ENCODE measurements at regions not wholly inside any gene's neighbourhood (a gene's known extent, or its start where the extent isn't known, plus 50 kb on each side); places are given as distances from the start of the nearest gene placed in this dataset.

GRCh38 chr1:67987046-67987799 lies 63.2 kb downstream of the DIRAS3 start:
- H3K4me1 ChIP-seq (ENCODE audit: insufficient read depth, low read length): no peaks in the 10 kb centered on the region
- H3K4me2 ChIP-seq (ENCODE audit: low read depth, low read length): no peak overlapping the region
- no peak overlapping the region for H3K9ac ChIP-seq (ENCODE audit: insufficient read depth, low read depth, low read length)
- ATAC-seq (no peak), FAIRE-seq (no peak), DNase-seq (ENCODE audit: low spot score) (no peak)
- BruUV-seq (replicated peaks): no TSS peak
- H3K79me2 ChIP-seq (ENCODE audit: insufficient read depth, low read length): no peaks in the 10 kb centered on the region
- no peaks in the 10 kb centered on the region for H3K27me3 ChIP-seq (ENCODE audit: control insufficient read depth in 1 of 2, insufficient read depth in 2 of 2, low read length in 2 of 2)
- TF ChIP-seq MAFK (conservative IDR thresholded peaks at IDR 0.05 in 1 of 2, IDR thresholded peaks at IDR 0.05 in 1 of 2; ENCODE audit: low read length in 2 of 2) (0 out of 4 replicates have a peak, but pooled peaks of 1 of the 2 experiments have one; percentile 3), ZFYVE20 (CRISPR knock-in tag; IDR thresholded peaks at IDR 0.05; ENCODE audit: borderline replicate concordance, low read depth) (no peak)
- no peaks in the 10 kb centered on the region for H3K36me3 ChIP-seq (replicated peaks in 1 of 2; ENCODE audit: control insufficient read depth in 1 of 2, insufficient read depth in 2 of 2, low read length in 2 of 2)
- in situ Hi-C loops (cut with HindIII; ENCODE audit: extremely low pct_ligation_motif_present, low pct_unique_long_range_greater_than_20kb) (no loop called here), intact Hi-C loops (cut with micrococcal nuclease; ENCODE audit: unreplicated experiment) (no loop called here)
- CTCF ChIA-PET (ENCODE audit: low intra/inter-chr PET ratio, low total read pairs): no interaction called here
- WGBS (ENCODE audit: low lambda C conversion rate): 10% methylated on average over 13 of the region's 13 CpGs
- H3K9me3 ChIP-seq (ENCODE audit: low read length): no peaks in the 10 kb centered on the region
- H3K27ac ChIP-seq (ENCODE audit: extremely low read length, insufficient read depth, low read length): no peak overlapping the region
- H4K20me1 ChIP-seq (ENCODE audit: insufficient read depth, low read length): no peaks in the 10 kb centered on the region
- no peak overlapping the region for H3K4me3 ChIP-seq (replicated peaks in 1 of 3; ENCODE audit: insufficient read depth in 1 of 3, low read depth in 2 of 3, low read length in 3 of 3)
- no peak overlapping the region for H2AFZ ChIP-seq (ENCODE audit: low read length)
- POLR2A ChIA-PET: no interaction called here

- no TSS peak for BruUV-seq (replicated peaks)
- Histone ChIP-seq H3K27ac (ENCODE audit: extremely low read length, insufficient read depth, low read length) (no peak overlapping the region), H3K27me3 (ENCODE audit: control insufficient read depth in 1 of 2, insufficient read depth in 2 of 2, low read length in 2 of 2) (no peaks in the 10 kb centered on the region), H3K36me3 (replicated peaks in 1 of 2; ENCODE audit: control insufficient read depth in 1 of 2, insufficient read depth in 2 of 2, low read length in 2 of 2) (no peaks in the 10 kb centered on the region), H3K79me2 (ENCODE audit: insufficient read depth, low read length) (no peaks in the 10 kb centered on the region), H4K20me1 (ENCODE audit: insufficient read depth, low read length) (no peaks in the 10 kb centered on the region), H3K4me1 (ENCODE audit: insufficient read depth, low read length) (no peaks in the 10 kb centered on the region), H2AFZ (ENCODE audit: low read length) (no peak overlapping the region), H3K9me3 (ENCODE audit: low read length) (no peaks in the 10 kb centered on the region), H3K4me2 (ENCODE audit: low read depth, low read length) (no peak overlapping the region), H3K9ac (ENCODE audit: insufficient read depth, low read depth, low read length) (no peak overlapping the region), H3K4me3 (replicated peaks in 1 of 3; ENCODE audit: insufficient read depth in 1 of 3, low read depth in 2 of 3, low read length in 3 of 3) (no peak overlapping the region)
- intact Hi-C loops (cut with micrococcal nuclease; ENCODE audit: unreplicated experiment) (no loop called here), in situ Hi-C loops (cut with HindIII; ENCODE audit: extremely low pct_ligation_motif_present, low pct_unique_long_range_greater_than_20kb) (no loop called here)
- FAIRE-seq: no peak
- no peak for ATAC-seq
- DNase-seq (ENCODE audit: low spot score): no peak
- 58% methylated on average over 1 of the region's 1 CpG for WGBS (ENCODE audit: low lambda C conversion rate)
- ChIA-PET POLR2A (no interaction called here), CTCF (ENCODE audit: low intra/inter-chr PET ratio, low total read pairs) (no interaction called here)
- no peak for TF ChIP-seq ZNF879 (CRISPR knock-in tag; IDR thresholded peaks at IDR 0.05)
- TF ChIP-seq ZNF773 (CRISPR knock-in tag; IDR thresholded peaks at IDR 0.05; ENCODE audit: borderline replicate concordance): no peak
- TF ChIP-seq ZNF777 (CRISPR knock-in tag; IDR thresholded peaks at IDR 0.05): no peak
- no peak for TF ChIP-seq CEBPG (CRISPR knock-in tag; IDR thresholded peaks at IDR 0.05)
- TF ChIP-seq SNRNP70 (IDR thresholded peaks at IDR 0.05; ENCODE audit: low read depth, low read length): no peak
- TF ChIP-seq REST (IDR thresholded peaks at IDR 0.05; ENCODE audit: borderline replicate concordance in 1 of 2, low read depth in 1 of 2, low read length in 2 of 2): no peak
- no peak for TF ChIP-seq TERF1 (CRISPR knock-in tag; IDR thresholded peaks at IDR 0.05)
- no peak for TF ChIP-seq RXRB (CRISPR knock-in tag; IDR thresholded peaks at IDR 0.05; ENCODE audit: borderline replicate concordance)
- TF ChIP-seq ZNF670 (CRISPR knock-in tag; IDR thresholded peaks at IDR 0.05; ENCODE audit: borderline replicate concordance): no peak
Observed at GRCh38 chr1:67983867-67984266, 66.6 kb downstream of the DIRAS3 start.
